ENCODE measurements at regions not wholly inside any gene's neighbourhood (a gene's known extent, or its start where the extent isn't known, plus 50 kb on each side); places are given as distances from the start of the nearest gene placed in this dataset.

DNA sequence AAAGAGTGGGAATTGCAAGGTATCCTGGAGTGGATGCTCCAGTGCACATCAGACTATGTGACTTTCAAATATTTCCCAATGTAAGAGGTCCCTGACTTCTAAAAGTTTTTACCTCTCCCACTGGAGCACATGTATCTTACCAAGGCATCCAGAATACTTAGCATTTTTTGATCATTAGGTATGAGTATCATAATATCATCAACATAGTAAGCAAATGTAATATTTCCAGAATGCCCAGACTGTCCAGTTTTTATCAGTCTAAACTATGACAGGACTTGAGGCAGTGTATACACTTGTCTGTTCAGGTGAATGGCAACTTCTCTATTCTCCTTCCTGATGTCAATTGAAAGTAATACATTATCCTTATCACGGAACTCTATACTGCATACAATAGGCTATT is 924.6 kb upstream of the GJE1 start:
- TF ChIP-seq, protein P1, sequence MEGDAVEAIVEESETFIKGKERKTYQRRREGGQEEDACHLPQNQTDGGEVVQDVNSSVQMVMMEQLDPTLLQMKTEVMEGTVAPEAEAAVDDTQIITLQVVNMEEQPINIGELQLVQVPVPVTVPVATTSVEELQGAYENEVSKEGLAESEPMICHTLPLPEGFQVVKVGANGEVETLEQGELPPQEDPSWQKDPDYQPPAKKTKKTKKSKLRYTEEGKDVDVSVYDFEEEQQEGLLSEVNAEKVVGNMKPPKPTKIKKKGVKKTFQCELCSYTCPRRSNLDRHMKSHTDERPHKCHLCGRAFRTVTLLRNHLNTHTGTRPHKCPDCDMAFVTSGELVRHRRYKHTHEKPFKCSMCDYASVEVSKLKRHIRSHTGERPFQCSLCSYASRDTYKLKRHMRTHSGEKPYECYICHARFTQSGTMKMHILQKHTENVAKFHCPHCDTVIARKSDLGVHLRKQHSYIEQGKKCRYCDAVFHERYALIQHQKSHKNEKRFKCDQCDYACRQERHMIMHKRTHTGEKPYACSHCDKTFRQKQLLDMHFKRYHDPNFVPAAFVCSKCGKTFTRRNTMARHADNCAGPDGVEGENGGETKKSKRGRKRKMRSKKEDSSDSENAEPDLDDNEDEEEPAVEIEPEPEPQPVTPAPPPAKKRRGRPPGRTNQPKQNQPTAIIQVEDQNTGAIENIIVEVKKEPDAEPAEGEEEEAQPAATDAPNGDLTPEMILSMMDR (conservative IDR thresholded peaks at IDR 0.05 in 1 of 2, IDR thresholded peaks at IDR 0.05 in 1 of 2; ENCODE audit: extremely low read depth in 1 of 2, insufficient read depth in 1 of 2, low read depth in 1 of 2, low read length in 2 of 2) = no peak
- TF ChIP-seq EZH2 (IDR thresholded peaks at IDR 0.05; ENCODE audit: borderline replicate concordance, low read length) = no peak

Measured in mammary epithelial cell (primary cell).